Spleen (tissue), 7 donors: ENCODE measurements at regions not wholly inside any gene's neighbourhood (a gene's known extent, or its start where the extent isn't known, plus 50 kb on each side); places are given as distances from the start of the nearest gene placed in this dataset.

Experiments
- CTCF ChIP-seq, 11 experiments: fragments of 200-600 bp in 7 of 11; fragments of 450-650 bp in 4 of 11; sonication (generic) in 4 of 11; IDR thresholded peaks in 8 of 11; conservative IDR thresholded peaks in 3 of 11; 1 replicate in 7 of 11; 2 replicates in 4 of 11; pipeline versions ENCODE4 v1.4.0 to v1.8.0; 2016 to 2021; ENCODE audit warnings: antibody characterized with exemption in 11 of 11, inconsistent platforms in 4 of 11, mild to moderate bottlenecking in 1 of 11
- POLR2A ChIP-seq, 3 donors: fragments of 450-650 bp; IDR thresholded peaks; one replicate each; pipeline ENCODE4 v1.5.1; 2017; ENCODE audit warnings: antibody characterized with exemption in 3 of 3, mild to moderate bottlenecking in 1 of 3
- donor health status: DM: no; HTN: no; CAD: no; lungs with moderate emphysema.
- donor health status: DM: no; HTN: no; CAD: no.
- donor health status: DM: no; HTN: no; CAD: no.

- TF ChIP-seq CTCF (IDR thresholded peaks at IDR 0.05 in 8 of 11, conservative IDR thresholded peaks at IDR 0.05 in 3 of 11) (no peak), POLR2A (IDR thresholded peaks at IDR 0.05) (no peak)
Observed at GRCh38 chr5:144644317-144644716, 473.6 kb downstream of the KCTD16 start.
